ENCODE measurements at regions not wholly inside any gene's neighbourhood (a gene's known extent, or its start where the extent isn't known, plus 50 kb on each side); places are given as distances from the start of the nearest gene placed in this dataset.

DNA sequence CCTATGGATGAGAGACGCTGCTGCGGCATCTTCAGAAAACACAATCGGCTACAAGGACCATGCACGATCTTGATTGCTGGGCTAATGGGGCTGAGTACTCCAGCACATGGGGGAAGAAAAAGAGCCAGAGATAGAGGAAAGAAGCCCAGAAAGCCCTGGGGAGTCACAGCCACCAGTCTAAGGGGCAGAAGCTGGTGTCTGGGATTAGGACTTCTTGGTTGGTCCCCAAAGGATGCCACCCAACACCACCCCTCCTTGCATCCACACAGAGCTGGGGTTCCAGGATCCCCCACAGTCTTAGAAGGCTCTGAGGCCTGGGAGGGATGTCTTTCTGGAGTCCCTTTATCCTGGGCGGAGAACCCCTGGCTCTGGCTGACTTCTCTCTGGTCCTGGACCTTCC lies 98.4 kb upstream of the TARDBP start:
- TF ChIP-seq POLR2AphosphoS5 (IDR thresholded peaks at IDR 0.05; ENCODE audit: low read length) (no peak), GABPA (IDR thresholded peaks at IDR 0.05; ENCODE audit: low read depth) (no peak), FOXK2 (IDR thresholded peaks at IDR 0.05) (no peak), SIN3A (IDR thresholded peaks at IDR 0.05; ENCODE audit: low read depth, low read length) (no peak), MEF2A (IDR thresholded peaks at IDR 0.05; ENCODE audit: insufficient read depth, low read depth, low read length) (no peak), EZH2 (IDR thresholded peaks at IDR 0.05; ENCODE audit: borderline replicate concordance, control insufficient read depth, low read depth, low read length) (no peak), TCF12 (IDR thresholded peaks at IDR 0.05; ENCODE audit: low read depth, low read length) (no peak)
- TF ChIP-seq, protein P1, sequence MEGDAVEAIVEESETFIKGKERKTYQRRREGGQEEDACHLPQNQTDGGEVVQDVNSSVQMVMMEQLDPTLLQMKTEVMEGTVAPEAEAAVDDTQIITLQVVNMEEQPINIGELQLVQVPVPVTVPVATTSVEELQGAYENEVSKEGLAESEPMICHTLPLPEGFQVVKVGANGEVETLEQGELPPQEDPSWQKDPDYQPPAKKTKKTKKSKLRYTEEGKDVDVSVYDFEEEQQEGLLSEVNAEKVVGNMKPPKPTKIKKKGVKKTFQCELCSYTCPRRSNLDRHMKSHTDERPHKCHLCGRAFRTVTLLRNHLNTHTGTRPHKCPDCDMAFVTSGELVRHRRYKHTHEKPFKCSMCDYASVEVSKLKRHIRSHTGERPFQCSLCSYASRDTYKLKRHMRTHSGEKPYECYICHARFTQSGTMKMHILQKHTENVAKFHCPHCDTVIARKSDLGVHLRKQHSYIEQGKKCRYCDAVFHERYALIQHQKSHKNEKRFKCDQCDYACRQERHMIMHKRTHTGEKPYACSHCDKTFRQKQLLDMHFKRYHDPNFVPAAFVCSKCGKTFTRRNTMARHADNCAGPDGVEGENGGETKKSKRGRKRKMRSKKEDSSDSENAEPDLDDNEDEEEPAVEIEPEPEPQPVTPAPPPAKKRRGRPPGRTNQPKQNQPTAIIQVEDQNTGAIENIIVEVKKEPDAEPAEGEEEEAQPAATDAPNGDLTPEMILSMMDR (IDR thresholded peaks at IDR 0.05 in 2 of 3, conservative IDR thresholded peaks at IDR 0.05 in 1 of 3; ENCODE audit: control insufficient read depth in 2 of 3, extremely low read depth in 1 of 3, insufficient read depth in 1 of 3, low read depth in 3 of 3, low read length in 3 of 3) = no peak
- TF ChIP-seq, protein P2, sequence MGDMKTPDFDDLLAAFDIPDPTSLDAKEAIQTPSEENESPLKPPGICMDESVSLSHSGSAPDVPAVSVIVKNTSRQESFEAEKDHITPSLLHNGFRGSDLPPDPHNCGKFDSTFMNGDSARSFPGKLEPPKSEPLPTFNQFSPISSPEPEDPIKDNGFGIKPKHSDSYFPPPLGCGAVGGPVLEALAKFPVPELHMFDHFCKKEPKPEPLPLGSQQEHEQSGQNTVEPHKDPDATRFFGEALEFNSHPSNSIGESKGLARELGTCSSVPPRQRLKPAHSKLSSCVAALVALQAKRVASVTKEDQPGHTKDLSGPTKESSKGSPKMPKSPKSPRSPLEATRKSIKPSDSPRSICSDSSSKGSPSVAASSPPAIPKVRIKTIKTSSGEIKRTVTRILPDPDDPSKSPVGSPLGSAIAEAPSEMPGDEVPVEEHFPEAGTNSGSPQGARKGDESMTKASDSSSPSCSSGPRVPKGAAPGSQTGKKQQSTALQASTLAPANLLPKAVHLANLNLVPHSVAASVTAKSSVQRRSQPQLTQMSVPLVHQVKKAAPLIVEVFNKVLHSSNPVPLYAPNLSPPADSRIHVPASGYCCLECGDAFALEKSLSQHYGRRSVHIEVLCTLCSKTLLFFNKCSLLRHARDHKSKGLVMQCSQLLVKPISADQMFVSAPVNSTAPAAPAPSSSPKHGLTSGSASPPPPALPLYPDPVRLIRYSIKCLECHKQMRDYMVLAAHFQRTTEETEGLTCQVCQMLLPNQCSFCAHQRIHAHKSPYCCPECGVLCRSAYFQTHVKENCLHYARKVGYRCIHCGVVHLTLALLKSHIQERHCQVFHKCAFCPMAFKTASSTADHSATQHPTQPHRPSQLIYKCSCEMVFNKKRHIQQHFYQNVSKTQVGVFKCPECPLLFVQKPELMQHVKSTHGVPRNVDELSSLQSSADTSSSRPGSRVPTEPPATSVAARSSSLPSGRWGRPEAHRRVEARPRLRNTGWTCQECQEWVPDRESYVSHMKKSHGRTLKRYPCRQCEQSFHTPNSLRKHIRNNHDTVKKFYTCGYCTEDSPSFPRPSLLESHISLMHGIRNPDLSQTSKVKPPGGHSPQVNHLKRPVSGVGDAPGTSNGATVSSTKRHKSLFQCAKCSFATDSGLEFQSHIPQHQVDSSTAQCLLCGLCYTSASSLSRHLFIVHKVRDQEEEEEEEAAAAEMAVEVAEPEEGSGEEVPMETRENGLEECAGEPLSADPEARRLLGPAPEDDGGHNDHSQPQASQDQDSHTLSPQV (IDR thresholded peaks at IDR 0.05) = no peak

Data from GM12878 (cell line).